ENCODE measurements at regions not wholly inside any gene's neighbourhood (a gene's known extent, or its start where the extent isn't known, plus 50 kb on each side); places are given as distances from the start of the nearest gene placed in this dataset.

- no peak for FAIRE-seq
Observed at GRCh38 chr2:19579461-19579860, 221.0 kb upstream of the OSR1 start.

DNA sequence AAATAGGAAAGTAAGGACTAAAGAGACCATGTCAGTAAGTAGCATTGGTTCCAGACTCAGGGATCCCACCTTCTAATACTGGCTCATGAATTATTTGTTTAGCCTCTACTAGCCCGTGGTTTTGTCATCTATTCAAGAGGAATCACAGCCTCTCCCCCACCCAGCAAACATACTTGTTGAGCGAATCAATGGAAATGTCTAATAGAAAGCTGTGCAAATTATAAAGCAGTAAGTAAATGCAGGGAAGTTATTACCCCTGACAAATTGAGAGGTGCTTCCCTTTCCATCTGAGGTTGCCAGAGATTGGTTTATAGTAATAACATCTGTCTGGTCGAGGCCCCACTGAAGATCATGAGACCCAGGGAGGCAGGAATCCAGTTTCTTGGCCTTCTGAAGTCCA is 219.3 kb upstream of the OSR1 start:
- no peak for FAIRE-seq

DNA sequence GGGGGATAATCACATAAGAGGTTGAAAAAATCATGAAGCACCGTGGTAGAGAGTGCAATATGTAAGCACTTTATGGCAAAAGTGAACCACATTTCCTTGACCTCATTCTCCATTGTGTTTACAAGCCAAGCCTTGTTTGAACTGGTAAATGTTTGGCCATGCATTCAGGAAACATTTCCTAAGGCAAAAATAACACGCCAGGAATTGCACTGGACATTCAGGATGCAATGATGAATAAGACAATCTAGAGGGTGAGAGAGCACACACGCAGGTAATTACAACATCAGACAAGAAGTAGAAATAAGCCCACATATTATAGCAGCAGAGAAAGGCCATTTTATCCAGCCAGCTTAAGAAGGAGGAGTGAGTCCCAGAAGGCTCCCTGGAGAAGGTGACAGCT is 218.0 kb upstream of the OSR1 start:
- no peak for FAIRE-seq

- FAIRE-seq: no peak
Observed at GRCh38 chr2:19575641-19576040, 217.2 kb upstream of the OSR1 start.

GRCh38 chr2:19574778-19575260 is 216.4 kb upstream of the OSR1 start:
- FAIRE-seq: no peak

DNA sequence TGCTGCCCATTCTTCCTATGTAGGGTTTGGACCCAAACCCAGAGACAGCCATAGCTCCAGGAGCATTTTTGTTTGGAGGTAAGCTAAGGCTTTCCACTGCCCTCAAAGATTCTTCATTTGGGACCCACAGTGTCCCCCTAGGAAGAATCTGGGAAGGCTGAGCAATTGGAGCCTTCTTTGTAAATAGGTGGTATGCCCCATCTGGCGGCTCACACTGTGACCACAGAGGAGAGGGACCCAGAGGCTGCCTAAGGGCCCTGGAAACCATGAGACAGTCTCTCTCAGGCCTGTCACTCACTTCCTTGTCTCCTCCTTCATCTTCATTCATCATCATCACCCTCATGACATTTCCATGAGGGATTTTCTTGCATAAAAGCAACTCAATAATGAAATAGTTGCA is 215.4 kb upstream of the OSR1 start:
- no peak for FAIRE-seq

DNA sequence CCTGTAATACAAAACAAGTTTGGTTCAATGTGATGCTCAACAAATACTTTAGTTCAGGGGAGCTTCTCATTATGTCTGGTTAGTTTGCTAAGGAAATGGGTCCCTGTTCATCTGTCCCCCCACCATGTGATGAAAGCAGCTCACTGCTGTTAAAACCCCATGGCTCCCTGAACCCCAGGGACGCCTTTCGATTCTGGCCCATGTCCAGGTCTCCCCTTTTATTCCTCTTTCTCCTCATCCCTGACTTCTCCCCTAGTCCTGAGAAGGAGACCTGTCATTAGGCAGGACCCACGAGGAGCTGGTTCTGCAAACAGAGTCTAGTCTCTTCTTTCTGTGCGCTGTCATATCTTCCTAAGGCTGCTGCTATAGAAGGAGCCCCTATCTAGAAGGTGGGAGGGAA is 213.3 kb upstream of the OSR1 start:
- no peak for FAIRE-seq

DNA sequence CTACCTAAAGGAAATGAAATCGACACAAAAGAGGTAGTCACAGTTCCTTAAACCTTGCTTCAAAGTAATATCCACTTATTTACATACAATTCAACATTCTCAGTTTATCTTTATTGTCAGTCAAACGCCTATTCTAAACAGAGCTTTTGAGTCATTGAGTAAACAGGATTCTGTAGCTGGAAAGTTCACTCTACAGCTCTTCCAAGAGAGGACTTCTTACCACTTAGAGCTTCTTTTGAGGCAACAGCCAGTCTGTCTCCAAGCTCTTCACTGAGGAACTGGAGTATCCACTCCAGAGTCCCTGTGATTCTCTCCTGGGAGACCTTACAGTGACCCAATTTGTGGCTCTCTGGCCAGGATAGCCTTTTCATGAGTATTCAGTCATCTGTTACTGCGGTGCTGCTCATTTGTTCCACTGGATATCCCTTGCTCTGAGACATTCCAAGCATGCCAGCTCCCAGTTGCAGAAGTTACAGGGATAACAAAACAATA is 210.9 kb upstream of the OSR1 start:
- FAIRE-seq: no peak

DNA sequence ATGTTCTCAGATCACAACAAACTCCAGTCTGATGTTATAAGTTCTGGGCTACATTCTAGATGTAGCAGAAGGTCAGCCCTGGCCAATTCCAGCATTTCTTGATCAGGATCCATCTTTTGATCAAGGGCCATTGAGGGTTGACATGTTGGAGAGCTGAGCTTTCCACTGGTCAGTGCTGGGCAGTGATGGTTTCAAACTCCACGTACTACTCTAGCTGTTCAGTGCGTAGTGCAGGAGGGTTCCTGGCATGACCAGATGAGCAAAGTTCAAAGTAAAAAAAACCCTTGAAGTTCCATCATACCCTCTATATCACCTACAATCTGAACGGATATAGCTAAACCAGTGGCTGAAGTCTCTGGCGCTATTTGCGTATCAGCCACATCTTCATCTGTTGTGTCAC is 210.4 kb upstream of the OSR1 start:
- no peak for FAIRE-seq

- no peak for FAIRE-seq
Observed at GRCh38 chr2:19560785-19561184, 202.4 kb upstream of the OSR1 start.

GRCh38 chr2:19559596-19560240 is 201.3 kb upstream of the OSR1 start:
- no peak for FAIRE-seq

GRCh38 chr2:19556648-19557047 is 198.2 kb upstream of the OSR1 start:
- FAIRE-seq: no peak

DNA sequence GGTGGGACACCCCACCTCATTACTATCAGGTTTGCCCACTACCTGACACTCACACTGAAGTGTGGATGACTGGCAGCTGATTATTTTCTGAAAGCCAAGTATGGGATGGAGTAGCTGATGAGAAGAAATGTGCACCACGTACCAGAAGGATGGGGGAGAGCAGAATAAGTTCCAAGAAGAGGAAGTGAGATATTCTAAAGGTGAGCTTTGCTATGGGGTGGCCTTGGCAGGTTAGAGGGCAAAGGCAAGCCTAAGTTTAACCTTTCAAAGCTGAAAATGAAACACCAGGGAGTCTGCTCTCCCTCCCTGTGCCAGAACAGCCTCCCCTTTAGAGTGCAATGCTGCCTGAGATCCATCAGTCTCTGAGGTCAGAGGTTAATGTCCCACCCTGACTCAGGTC is 196.1 kb upstream of the OSR1 start:
- FAIRE-seq: no peak

DNA sequence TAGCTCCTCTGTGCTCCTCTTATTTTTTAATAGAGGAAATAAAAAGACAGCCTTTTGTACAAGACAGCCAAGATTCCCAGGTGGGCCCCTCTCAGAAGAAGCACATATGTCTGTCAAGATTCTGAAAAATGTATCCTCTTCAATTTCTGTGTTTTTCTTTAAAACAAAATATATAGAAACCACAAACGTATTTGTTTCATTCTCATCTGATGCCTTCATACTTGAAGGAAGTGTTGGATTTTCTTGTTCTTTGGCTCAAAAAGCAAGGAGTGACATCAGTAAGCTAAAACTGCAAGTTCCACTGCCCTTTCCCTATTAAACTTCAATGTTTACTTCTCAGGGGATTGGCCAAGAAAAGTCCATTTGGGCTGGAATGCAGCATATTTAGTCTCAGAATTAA is 193.8 kb upstream of the OSR1 start:
- FAIRE-seq: no peak

- no peak for FAIRE-seq
Observed at GRCh38 chr2:19550750-19551149, 192.3 kb upstream of the OSR1 start.

DNA sequence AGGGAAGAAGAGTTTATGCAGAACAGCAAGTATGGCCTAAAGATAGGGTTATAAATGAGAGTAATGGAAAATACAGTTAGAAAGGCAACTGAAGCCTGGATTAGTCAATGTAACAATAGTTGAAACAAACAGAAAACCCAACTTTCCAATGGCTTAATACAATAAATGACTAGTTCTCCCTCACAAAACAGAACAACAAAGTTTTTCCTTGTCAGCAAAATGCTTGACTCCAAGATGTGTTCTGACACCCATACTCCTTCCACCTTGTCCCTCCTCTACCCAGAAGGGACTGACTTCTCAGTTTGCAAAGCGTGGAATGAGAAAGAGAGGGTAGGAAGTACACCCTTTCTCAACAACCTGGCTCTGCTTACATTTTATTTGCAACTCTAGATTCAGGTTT is 191.4 kb upstream of the OSR1 start:
- no peak for FAIRE-seq

DNA sequence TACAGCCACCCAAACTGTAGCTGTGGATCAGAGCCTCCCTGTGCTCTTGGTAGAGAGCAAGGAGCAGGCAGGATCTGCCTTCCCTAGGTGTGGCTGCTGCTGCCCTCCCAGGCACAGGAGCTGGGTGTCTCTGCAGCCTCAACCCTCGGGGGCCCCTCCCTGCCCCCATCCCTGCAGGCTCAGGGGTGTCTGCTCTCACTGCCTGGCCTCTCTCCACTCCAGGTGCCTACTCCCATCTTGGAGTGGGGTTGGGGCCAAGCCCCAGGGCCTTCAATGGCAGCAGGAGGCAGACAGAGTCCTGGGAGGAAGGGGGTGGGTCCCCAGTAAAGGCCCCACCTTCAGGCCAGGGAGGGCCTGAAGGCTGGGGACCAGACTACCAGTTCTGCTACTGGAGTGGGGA is 189.7 kb upstream of the OSR1 start:
- FAIRE-seq: no peak

DNA sequence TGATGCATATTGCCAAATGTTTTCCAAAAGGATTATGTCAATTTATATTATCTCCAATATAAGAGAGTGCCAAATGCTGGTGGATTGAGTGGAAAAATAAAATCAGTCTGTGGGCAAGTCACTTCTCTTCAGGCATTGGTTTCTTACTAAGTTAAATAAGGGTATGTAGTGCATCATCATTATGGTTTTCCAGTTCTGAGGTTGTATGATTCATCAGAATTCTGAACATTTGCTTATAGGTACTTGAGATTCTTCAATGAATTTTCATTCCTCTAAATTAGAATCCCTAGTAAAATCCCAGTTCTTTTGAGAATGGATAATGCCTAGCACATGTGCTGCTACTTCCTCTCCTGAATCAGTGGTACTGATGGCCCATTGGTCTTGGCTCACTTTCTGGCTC is 188.9 kb upstream of the OSR1 start:
- no peak for FAIRE-seq

DNA sequence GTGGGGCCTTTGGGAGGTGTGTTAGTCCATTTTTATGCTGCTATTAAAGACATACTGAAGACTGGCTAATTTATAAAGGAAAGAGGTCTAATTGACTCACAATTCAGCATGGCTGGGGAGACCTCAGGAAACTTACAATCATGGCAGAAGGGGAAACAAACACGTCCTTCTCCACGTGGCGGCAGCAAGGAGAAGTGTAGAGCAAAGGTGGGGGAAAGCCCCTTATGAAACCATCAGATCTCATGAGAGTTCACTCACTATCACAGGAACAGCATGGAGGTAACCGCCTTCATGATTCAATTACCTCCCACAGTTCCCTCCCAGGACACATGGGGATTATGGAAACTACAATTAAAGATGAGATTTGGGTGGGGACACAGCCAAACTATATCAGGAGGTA is 187.1 kb upstream of the OSR1 start:
- no peak for FAIRE-seq

DNA sequence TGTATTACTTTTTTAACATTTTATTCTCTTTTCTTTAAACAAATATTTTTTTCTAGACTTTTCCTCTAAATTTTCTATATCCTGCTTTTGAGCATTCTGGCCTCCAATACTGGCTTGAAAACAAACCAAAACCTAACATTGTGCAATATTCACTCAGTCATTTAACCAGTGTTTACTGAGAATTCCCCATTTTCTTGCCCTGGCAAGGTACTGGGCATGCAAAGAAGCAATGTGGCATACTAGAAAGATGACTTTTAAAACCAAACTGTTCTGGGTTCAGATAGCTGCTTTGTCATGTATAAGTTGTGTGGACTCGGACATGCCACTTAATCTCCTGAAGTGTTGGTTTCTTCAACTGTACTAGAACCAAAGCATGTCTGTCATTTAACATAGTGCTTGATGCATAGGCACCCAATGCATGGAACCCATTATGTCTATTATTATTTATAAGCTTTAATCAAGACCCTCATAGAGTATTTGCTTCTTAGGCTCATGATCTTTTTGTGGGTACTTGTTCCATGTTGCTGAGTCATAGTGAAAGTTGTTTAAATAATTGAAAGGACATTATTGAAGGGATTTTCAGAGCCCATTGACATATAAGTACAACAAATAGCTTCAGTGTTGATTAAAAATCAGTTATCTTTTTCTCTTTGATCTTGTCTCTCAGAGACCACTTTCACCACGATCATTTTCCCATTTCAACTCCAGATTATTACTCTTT is 185.4 kb upstream of the OSR1 start:
- no peak for FAIRE-seq

DNA sequence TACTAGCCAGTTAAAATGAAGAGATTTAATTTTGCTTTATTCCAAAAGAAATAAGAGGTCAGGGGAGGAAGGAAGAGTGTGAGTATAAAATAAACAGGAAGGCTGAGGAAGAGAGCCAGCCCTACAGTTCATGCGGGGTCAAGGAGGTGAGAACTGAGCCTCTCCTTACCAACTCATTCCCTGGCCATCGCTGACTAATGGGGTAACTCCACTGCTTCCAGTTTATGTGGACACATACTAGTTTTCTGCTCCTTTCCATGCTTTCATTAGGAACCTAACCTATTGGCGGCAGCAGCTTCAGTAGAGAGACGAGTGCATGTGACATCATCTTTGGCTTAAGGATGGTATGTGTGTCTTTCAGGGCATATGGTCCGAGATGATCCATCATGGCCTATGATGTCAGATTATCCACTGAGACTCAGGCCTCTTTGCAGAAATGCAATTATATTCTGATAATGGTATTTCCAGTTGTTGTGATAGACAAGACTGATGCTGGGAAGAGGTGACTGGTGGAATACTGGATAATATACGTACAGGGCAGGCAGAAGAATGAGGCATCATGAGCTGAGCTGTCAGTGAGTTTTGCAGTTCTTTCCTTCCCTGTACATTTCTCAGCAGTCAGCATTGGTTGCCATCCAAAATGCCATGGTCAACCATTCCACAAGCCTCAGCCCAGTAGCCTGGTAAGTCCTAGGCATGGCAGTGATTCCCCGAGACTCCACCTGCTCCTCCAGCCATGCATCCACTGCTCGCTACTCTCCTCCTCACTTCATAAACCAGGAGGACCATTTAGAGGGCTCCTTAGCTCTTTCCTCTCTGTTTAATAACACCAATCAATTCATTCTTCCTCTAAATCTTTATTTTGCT is 184.6 kb upstream of the OSR1 start:
- FAIRE-seq: no peak

- FAIRE-seq: no peak
Observed at GRCh38 chr2:19541884-19542283, 183.5 kb upstream of the OSR1 start.

DNA sequence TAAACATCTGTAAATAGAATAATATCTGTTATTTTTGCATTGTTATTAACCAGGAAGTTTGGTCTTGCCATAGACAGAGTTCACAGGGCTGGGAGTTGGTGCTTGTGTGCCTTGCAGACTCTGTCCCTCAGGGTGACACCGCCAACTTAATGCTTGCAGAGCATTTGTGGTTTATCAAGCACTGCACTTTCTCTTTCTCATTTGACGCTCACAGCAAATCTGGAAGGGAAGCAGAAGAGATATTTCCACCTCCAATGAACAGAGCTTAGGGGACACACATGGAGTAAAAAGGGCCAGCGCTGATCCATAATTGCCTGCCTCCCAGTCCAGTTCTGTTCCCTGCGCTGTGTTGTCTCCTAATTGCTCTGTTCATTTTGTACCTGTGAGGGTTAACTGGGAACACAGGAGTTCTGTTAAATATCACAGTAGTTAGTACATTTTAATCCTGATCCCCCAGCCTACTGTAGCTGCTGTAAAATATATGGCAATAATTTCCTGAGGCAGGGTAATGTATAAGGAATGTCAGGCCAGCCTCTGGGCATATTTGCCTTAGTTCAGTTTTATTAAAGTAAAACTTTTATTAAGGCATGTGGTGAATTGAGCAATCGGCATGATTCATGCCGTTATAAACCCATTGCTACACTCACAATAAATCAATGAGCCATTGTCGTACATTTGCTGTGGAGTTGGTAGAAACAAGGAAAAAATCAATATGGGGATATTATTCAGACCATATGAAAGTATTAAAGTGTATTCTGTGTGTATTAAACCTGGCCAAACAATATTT is 182.5 kb upstream of the OSR1 start:
- no peak for FAIRE-seq

All from A204.1 (cell line).